ENCODE measurements at regions not wholly inside any gene's neighbourhood (a gene's known extent, or its start where the extent isn't known, plus 50 kb on each side); places are given as distances from the start of the nearest gene placed in this dataset.

DNA sequence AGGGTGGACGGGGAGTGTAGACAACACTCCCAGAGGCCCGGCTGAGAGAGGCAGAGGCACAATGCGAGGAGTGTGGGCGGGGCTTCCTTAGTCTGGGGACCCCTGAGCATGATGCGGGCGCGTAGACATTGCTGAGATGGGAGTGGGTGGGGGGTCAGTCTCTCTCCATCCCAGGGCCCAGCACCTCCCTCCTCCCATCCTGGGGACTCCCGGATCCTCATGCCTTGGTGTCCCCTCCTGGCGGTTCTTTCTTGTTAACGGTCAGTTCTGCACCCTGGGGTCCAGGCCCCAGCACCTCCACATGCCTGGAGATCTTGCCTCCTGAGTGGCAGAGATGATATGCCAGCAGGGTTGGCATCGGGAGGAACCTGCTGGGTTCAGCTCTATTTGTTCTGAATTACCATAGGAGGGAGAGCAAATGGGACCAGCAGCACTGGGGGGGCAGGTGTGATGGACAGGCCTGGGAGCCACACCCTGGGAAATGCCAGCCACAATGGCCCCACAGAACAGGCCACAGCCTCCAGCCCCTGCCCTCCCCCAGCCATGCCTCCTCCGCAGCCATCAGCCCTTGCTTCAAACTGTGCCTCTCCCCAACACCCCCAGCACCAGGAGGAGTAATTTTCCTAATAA lies 55.7 kb downstream of the RTL6 start:
- Mint-ChIP-seq H3K4me1 (no peaks in the 10 kb centered on the region), H3K27me3 (ENCODE audit: low read depth in 3 of 3) (peaks cover 0 to 2% (median 1%) of the 10 kb centered on the region in 3 donors), H3K9me3 (peaks cover 0 to 5% (median 0%) of the 10 kb centered on the region in 6 donors), H3K36me3 (peaks cover 0 to 4% (median 3%) of the 10 kb centered on the region in 3 donors), H3K4me3 (no peak overlapping the region), H3K27ac (no peak overlapping the region)
- no peak for DNase-seq

DNA sequence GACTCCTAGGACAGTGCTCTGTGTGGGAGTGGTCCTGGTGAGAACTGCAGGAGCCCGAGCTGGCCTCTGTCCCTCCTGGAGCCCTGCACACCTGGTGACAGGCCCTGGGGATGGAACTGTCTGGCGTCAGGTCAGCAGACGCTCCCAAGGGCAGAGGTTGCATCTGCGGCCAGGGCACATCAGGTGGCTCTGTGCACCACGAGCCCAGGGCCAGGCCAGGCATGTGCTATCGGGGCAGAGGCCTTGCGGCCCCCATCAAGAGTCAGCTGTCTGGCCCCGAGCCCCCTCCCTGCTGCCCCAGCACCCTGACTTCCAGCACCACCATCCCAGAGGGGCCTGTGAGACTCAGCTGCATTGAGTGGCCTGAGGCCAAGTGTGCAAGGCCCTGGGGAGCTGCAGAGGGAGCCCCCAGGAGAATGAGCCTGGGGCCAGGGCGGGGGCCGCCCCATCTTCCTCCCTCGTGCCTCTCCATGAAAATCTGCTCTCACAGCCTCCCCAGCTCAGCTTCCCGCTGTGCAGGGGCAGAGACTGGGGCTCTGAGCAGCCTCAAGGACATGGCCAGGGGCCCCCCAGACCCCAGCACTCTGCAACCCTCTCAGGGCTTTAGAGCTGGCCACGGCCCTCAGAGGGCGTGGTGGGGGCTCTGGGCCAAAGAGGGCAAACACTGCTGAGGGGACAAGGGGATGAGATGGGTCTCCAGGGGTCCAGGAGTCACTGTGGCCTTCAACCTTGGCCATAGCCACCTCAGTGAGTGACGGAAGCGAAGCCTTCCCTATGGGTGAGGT lies 56.4 kb downstream of the RTL6 start:
- no peaks in the 10 kb centered on the region for H3K4me1 Mint-ChIP-seq

DNA sequence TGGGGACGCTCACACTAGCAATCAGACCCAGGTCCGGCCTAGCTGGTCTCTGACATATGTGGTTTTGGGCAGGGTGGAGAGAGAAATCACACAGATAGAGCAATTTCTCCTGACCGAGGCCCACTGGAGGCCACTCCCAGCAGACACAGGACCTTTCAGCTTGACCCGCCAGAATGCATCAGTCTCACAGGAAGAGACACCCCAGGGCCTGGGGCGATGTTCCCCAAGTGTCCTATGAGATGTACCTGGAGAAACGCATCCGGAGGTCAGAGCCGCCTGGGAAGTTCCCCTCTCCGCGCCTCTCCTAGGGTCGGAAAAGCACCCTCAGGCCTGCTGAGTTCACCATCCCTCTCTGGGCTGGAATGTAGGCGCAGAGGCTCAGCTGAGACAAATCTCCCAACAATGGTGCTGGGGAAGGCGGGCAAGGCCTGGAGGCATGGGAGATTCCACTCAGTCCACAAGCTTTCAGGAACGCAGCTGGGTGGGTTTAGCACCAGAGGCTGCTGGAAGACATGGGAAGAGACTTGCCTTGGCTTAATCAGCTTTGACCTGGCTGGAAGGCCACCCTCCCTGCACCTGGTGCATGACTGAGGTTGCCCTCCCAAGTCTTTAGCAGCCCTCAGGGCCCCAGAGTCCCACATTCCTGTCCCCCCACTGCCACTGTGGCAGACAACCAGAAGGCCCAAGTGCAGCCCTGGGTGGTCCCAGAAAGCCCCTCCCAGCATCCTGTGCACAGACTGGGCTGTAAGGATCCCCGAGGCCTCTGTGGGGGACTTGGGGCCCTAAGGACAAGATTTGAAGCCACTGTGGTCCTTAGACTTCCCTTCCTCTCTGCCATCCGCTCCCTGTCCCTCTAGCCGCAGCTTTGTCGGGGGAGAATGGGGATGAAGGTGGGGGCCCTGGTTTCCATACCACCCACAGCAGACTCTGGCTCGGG lies 57.5 kb downstream of the RTL6 start:
- H3K27me3 Mint-ChIP-seq (ENCODE audit: low read depth in 3 of 3): peaks cover 0 to 2% (median 0%) of the 10 kb centered on the region in 3 donors
- no peak overlapping the region for H3K4me3 Mint-ChIP-seq
- H3K27ac Mint-ChIP-seq: no peak overlapping the region
- no peaks in the 10 kb centered on the region for H3K4me1 Mint-ChIP-seq
- H3K9me3 Mint-ChIP-seq: no peaks in the 10 kb centered on the region
- DNase-seq: no peak
- no peaks in the 10 kb centered on the region for H3K36me3 Mint-ChIP-seq

More for the DNA sequence above, 56.4 kb downstream of the RTL6 start:
- Mint-ChIP-seq H3K27ac (no peak overlapping the region), H3K27me3 (ENCODE audit: low read depth in 3 of 3) (peaks cover 0 to 2% (median under 1%) of the 10 kb centered on the region in 3 donors), H3K4me3 (no peak overlapping the region), H3K9me3 (peaks cover 0 to 3% (median 0%) of the 10 kb centered on the region in 6 donors), H3K36me3 (peaks cover 0 to 3% (median 3%) of the 10 kb centered on the region in 3 donors)
- DNase-seq: no peak

DNA sequence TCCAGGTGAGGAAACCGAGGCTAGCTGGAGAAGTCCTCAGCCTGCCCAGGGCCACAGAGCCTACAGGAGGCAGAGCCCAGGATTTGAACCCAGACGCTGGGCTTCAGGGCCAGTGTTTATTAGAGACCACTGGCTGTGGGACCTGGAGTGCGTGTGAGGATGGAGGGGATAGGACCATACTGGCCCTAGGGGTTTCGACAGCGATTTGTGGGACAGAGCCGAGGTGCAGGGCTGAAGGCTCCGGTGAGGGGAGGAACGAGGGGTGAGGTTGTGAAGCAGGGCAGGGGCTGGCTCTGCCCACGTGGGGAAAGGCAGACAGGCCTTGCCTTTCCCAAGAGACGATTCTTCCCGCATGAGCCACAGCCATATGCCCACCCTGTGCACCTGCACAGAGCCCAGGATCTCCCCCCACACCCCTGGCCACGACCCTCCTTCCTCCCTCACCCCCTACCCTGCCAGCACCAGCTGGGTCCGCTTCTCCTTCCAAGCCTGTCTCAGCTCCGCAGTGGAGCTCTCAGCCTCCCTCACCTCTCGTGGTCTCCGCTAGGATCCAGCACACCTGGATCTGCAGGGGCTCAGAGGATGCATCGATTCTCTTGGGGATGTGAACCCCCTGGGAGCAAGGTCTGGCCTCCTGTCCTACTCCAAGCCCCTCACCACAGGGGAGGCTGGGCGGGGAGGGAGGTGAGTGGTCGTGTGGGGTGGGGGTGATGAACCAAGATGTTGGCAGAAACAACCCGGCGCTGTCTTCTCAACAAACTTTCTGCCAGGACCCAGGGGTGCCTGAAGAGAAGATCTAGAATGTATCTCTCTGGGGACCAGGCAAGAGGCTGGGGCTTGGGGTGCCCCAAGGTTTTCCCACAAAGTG lies 58.4 kb downstream of the RTL6 start:
- H3K27me3 Mint-ChIP-seq (ENCODE audit: low read depth in 3 of 3): no peaks in the 10 kb centered on the region
- H3K27ac Mint-ChIP-seq: no peak overlapping the region

DNA sequence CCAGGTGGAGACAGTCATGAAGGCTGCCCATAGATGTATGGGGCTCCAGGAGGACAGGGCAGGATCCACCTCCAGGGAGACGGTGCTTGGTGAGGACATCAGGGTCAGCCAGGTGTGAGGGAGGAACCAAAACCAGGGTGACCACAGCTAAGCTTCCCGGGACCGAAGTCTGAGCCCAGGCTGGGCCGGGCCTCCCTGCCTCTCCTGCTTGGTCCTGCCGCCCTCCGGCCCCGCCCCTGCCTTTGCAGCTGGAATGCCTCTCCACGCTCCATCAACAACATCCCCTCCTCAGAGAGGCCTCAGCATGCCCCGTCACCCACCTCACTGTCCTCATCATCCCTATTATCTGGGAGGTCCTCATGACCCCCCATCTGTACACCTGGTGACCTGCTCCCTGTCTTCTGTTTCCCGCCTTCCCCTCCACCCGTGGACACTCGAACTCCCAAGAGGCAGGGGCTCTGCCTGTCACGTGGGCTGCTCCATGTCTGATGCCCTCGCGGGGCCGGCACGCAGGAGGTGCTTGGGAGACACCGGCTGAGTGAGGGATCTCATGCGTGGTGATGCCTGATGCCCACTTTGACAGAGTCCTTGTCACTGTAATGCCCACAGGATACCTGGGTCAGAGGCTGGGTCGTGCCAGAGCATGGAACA lies 59.4 kb downstream of the RTL6 start:
- DNase-seq: no peak
- Mint-ChIP-seq H3K36me3 (no peaks in the 10 kb centered on the region), H3K4me3 (no peak overlapping the region), H3K4me1 (no peaks in the 10 kb centered on the region), H3K27ac (no peak overlapping the region), H3K9me3 (no peaks in the 10 kb centered on the region), H3K27me3 (ENCODE audit: low read depth in 3 of 3) (no peaks in the 10 kb centered on the region)

More for the DNA sequence above, 58.4 kb downstream of the RTL6 start:
- Mint-ChIP-seq H3K4me1 (no peaks in the 10 kb centered on the region), H3K9me3 (no peaks in the 10 kb centered on the region), H3K36me3 (no peaks in the 10 kb centered on the region), H3K4me3 (no peak overlapping the region)
- DNase-seq: no peak

DNA sequence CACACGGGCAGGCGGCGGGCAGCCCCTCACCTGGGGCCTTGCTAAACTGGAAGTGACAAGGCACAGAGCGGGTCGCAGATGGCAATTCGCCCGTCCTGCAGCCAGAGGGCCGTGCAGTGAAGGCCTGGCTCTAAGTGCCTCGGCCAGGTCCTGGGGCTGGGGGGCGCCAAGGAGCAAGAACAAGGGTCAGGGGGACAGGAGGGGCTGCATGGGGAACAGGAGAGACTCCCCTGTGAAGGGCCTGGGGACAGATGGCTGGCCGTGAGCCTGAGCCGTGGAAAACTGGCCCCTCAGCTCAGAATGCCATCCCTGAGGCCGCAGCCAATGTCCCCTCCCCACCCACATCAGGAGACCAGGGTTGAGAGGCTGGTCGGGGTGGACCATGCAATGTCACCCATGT lies 60.0 kb downstream of the RTL6 start:
- no peaks in the 10 kb centered on the region for H3K9me3 Mint-ChIP-seq
- no peak for DNase-seq
- no peak overlapping the region for H3K4me3 Mint-ChIP-seq
- no peaks in the 10 kb centered on the region for H3K36me3 Mint-ChIP-seq
- no peaks in the 10 kb centered on the region for H3K27me3 Mint-ChIP-seq (ENCODE audit: low read depth in 3 of 3)
- H3K27ac Mint-ChIP-seq: peak overlapping the region in 1 of 6 donors; percentile 45
- H3K4me1 Mint-ChIP-seq: no peaks in the 10 kb centered on the region

DNA sequence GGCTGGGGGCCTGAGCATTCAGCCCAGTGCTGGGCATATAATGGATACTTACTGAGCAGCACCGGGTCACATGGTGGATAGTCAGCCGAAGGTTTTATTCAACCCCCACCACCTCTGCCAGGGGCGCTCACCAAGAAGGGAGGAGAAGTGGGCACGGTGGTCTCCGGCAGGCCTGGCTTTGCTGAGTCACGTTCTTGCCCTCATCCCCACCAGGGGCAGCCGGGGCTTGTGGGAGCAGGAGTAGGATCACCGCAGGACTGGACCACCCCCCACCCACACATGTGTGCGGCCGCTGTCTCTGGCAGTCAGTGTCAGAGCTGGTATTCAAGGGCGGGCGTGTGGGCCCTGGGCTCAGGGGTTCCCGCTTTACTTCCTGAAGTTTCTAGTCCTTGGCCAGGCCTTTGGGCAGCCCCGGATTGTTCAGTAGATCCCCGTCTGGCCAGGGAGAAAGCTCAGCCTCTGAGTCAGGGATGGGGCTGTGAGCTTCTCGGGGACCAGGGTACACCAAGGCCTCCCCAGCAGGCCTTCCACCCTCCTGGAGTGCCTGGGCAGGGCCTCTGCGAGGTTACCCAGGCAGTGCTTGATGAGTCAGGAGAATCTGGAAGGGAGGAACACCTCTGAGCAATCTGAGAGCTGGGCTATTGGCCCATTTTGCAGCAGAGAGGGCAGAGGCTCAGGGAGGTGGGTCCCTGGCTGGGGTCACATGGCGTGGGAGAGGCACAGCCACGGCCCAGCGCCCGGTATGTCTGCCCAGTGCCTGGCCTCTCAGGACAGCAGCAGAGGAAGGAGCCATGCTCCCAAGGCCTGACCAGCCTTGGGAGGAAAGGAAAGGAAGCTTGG lies 60.6 kb downstream of the RTL6 start:
- Mint-ChIP-seq H3K27me3 (ENCODE audit: low read depth in 3 of 3) (no peaks in the 10 kb centered on the region), H3K9me3 (no peaks in the 10 kb centered on the region), H3K36me3 (no peaks in the 10 kb centered on the region), H3K4me3 (no peak overlapping the region), H3K4me1 (no peaks in the 10 kb centered on the region), H3K27ac (peak overlapping the region in 1 of 6 donors; percentile 45)
- no peak for DNase-seq

DNA sequence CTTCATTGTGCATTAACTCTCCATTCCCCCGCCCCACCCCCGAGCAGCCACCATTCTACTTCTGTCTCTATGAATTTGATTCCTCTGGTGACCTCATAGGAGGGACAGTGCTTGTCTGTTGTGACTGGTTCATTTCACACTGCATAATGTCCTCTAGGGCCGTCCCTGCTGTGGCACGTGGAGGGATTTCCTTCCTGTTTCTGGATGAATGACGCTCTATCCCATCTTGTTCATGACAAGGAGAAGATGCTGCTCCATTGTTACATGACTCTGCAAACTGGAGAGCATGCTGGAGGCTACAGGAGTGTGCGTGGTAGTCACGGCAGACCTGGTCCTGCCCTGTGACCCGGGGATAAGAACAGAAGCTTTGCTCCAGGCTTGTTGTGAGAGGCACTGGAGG lies 61.3 kb downstream of the RTL6 start:
- no peaks in the 10 kb centered on the region for H3K9me3 Mint-ChIP-seq
- H3K27ac Mint-ChIP-seq: no peak overlapping the region
- no peak overlapping the region for H3K4me3 Mint-ChIP-seq
- no peaks in the 10 kb centered on the region for H3K4me1 Mint-ChIP-seq
- DNase-seq: no peak
- peaks cover 0 to 2% (median 0%) of the 10 kb centered on the region in 3 donors for H3K27me3 Mint-ChIP-seq (ENCODE audit: low read depth in 3 of 3)
- H3K36me3 Mint-ChIP-seq: no peaks in the 10 kb centered on the region

DNA sequence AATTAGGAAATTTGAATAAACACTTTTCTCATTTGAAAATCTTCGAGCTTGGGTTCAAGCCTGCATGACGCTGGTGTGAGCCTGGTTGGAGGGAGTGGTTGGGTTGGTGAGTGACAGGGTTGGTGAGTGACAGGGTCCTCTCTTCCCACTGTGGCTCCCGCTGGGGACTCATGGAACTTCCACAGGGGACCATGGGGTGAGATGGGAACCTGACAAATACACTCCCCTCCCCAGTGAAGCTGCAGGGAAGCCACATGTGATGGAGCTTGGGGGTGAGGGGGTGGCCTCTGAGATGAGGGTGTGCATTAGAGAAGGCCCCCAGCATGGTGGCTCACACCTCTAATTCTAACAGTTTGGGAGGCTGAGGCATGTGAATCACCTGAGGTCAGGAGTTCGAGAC lies 66.8 kb downstream of the RTL6 start:
- H3K4me1 Mint-ChIP-seq: no peaks in the 10 kb centered on the region
- no peak for DNase-seq

DNA sequence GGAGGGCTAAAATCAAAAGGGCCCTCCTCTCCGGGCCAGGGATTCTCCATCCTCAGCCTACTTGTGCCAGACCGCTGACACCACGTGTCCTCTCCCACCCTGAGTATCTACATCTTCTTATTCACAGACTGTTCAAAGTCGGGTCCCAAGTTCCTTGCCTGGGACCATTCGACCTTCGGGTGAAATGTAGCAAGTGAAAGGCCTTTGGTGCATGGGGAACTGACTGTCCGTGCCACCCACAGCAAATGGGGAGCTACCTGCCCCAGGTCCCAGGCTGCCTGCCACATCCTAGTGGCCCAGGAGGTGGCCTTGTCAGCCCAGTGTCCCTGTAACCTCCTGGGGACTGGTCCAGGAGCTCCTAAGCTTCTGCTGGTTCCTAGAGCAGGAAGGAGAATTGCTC lies 67.3 kb downstream of the RTL6 start:
- Mint-ChIP-seq H3K4me3 (no peak overlapping the region), H3K27ac (no peak overlapping the region)

More for the DNA sequence above, 66.8 kb downstream of the RTL6 start:
- H3K27ac Mint-ChIP-seq: peak overlapping the region in 1 of 6 donors; percentile 19
- H3K27me3 Mint-ChIP-seq (ENCODE audit: low read depth in 3 of 3): peaks cover 0 to 3% (median 2%) of the 10 kb centered on the region in 3 donors
- peaks cover 0 to 1% (median 0%) of the 10 kb centered on the region in 6 donors for H3K9me3 Mint-ChIP-seq
- H3K36me3 Mint-ChIP-seq: no peaks in the 10 kb centered on the region
- H3K4me3 Mint-ChIP-seq: no peak overlapping the region

DNA sequence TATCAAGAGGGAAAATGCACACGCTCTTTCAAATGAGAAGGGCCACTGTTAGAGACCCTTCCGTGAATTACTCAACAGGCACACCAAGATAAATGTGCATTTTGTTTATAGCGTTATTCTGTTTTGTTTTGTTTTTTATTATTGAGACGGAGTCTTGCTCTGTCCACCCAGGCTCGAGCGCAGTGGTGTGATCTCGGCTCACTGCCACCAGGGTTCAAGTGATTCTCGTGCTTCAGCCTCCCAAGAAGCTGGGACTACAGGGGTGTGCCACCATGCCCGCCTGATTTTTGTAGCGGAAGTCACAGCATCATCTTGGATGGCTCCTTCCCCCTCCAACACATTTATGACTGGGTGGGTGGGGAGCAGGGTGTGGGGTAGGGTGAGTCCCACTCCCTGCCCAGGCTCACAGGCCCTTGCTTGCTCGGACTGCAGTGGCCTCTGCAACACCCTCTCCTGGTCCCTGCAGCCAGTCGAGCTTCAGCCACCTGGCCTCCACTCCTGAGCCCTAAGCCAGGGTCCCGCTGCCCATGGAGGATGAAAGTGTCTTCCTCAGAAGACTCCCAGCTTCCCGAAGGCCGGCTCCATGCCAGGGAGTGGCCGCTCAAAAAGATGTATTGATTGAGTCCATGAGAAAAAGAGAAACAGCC lies 68.0 kb downstream of the RTL6 start:
- Mint-ChIP-seq H3K27me3 (ENCODE audit: low read depth in 3 of 3) (peaks cover 0 to 3% (median 2%) of the 10 kb centered on the region in 3 donors), H3K9me3 (peaks cover 0 to 1% (median 0%) of the 10 kb centered on the region in 6 donors), H3K27ac (no peak overlapping the region), H3K36me3 (no peaks in the 10 kb centered on the region), H3K4me3 (no peak overlapping the region), H3K4me1 (no peaks in the 10 kb centered on the region)
- no peak for DNase-seq

More for the DNA sequence above, 67.3 kb downstream of the RTL6 start:
- Mint-ChIP-seq H3K27me3 (ENCODE audit: low read depth in 3 of 3) (peaks cover 0 to 3% (median 2%) of the 10 kb centered on the region in 3 donors), H3K9me3 (peaks cover 0 to 1% (median 0%) of the 10 kb centered on the region in 6 donors), H3K36me3 (no peaks in the 10 kb centered on the region), H3K4me1 (no peaks in the 10 kb centered on the region)
- no peak for DNase-seq

Data from immature natural killer cell (primary cell).